C4-2B (cell line): ENCODE measurements at regions not wholly inside any gene's neighbourhood (a gene's known extent, or its start where the extent isn't known, plus 50 kb on each side); places are given as distances from the start of the nearest gene placed in this dataset.

Experiments used
- H3K27ac ChIP-seq: fragments of 450-650 bp; 2 replicates; pipeline ENCODE4 v1.5.1; 2017
- ZFX ChIP-seq: fragments of 450-650 bp; IDR thresholded peaks from 2 replicates; pipeline ENCODE4 v1.6.1; 2017
- TF ChIP-seq, protein P1 (sequence below): fragments of 450-650 bp; conservative IDR thresholded peaks from 2 replicates; pipeline ENCODE4 v1.5.1; 2017; ENCODE audit warnings: mild to moderate bottlenecking

DNA sequence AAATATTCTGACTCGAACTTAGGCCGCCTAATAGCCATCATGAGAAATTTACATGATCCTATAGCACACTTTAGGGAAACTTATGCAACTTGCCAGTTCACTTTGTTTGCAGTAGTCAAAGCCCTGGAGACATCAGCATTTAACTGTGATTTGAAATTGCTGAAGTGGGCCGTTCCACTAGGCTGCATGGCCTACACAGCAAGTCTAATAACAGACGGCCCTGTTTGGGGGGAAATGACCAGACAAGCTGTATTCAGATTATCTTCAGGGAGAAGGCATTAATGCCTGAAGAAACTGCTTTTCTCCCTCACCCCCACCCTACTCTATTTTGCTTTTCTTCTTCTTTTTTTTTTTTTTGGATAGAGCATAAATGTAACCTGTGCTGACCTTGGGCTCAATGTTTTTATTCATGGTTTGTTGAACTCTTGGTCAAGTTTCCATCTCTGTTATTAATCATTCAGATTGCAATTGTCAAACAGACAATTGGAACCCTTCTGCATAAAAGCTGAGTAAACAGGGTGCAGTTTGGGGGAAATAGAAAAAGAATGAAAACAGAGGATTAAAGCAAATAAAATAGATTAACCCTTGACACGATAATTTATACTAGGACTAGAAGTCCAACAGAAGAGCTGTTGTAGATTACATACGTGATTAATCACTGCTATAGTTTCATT is 1928.2 kb upstream of the WWC1 start:
- TF ChIP-seq, protein P1, sequence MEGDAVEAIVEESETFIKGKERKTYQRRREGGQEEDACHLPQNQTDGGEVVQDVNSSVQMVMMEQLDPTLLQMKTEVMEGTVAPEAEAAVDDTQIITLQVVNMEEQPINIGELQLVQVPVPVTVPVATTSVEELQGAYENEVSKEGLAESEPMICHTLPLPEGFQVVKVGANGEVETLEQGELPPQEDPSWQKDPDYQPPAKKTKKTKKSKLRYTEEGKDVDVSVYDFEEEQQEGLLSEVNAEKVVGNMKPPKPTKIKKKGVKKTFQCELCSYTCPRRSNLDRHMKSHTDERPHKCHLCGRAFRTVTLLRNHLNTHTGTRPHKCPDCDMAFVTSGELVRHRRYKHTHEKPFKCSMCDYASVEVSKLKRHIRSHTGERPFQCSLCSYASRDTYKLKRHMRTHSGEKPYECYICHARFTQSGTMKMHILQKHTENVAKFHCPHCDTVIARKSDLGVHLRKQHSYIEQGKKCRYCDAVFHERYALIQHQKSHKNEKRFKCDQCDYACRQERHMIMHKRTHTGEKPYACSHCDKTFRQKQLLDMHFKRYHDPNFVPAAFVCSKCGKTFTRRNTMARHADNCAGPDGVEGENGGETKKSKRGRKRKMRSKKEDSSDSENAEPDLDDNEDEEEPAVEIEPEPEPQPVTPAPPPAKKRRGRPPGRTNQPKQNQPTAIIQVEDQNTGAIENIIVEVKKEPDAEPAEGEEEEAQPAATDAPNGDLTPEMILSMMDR, result no peak
- no peak for TF ChIP-seq ZFX
- H3K27ac ChIP-seq, result no peak overlapping the region

DNA sequence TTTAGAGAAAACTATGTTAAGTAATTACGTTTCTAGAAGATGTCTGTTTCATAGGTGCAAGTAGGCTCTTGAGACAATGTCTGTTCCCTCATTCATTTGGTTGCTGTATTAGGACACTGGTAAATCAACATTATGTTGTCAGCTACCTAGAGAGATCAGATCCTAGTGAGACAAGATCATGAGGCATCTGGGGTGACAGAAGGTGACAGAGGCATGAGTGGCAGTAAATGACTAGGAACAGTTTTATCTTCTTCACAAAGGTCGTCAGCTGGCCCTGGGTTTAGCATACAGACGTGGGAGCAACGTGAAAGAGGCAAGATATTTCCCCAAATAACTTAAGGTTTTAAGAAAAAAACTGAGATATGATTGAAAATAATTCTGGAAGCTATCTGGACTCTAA is 1926.3 kb upstream of the WWC1 start:
- no peak for TF ChIP-seq ZFX
- TF ChIP-seq, protein P1, result no peak

DNA sequence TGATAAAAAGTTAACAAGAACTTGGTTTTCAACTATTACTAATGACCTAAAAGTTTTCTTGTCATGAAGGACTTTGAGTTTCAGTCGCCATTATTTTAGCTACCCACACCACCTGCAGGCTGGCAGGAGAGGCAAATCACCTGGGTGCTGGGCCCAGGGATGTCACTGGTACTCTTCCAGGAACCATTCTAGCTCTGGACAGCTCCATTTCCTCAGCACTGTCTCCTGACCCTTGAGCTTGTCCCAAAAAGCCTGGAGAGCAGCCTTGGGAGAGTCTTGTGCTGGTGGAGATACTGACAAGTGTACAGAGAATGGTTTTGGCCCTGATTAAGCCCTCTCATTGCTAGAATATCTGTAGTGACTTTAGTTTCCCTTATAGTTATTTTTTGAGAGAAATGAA is 1924.1 kb upstream of the WWC1 start:
- TF ChIP-seq, protein P1, result no peak
- no peak for TF ChIP-seq ZFX
- no peak overlapping the region for H3K27ac ChIP-seq

More for the DNA sequence above, 1926.3 kb upstream of the WWC1 start:
- H3K27ac ChIP-seq, result no peak overlapping the region

GRCh38 chr5:166369346-166369745 is 1922.1 kb upstream of the WWC1 start:
- no peak overlapping the region for H3K27ac ChIP-seq
- no peak for TF ChIP-seq ZFX
- TF ChIP-seq, protein P1, result no peak

DNA sequence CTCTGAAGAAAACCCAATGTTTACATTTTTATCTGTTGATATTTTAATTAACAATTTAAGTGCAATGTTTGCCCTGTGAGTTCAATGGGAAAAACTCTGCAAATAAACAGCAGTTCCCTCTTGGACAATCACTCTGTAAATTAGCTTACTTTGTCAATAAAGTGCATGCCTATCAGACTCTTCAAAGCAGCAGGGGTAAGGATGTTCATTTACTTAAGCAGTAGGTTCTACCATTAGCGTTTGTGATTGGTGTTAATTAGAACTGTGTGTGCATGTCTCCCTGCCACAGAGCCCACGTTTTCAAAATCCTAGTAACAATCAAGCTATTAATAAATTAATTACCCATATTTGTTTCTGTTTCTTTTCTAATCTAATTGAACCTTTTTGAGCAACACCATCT is 1921.6 kb upstream of the WWC1 start:
- no peak overlapping the region for H3K27ac ChIP-seq
- TF ChIP-seq, protein P1, result no peak
- no peak for TF ChIP-seq ZFX

DNA sequence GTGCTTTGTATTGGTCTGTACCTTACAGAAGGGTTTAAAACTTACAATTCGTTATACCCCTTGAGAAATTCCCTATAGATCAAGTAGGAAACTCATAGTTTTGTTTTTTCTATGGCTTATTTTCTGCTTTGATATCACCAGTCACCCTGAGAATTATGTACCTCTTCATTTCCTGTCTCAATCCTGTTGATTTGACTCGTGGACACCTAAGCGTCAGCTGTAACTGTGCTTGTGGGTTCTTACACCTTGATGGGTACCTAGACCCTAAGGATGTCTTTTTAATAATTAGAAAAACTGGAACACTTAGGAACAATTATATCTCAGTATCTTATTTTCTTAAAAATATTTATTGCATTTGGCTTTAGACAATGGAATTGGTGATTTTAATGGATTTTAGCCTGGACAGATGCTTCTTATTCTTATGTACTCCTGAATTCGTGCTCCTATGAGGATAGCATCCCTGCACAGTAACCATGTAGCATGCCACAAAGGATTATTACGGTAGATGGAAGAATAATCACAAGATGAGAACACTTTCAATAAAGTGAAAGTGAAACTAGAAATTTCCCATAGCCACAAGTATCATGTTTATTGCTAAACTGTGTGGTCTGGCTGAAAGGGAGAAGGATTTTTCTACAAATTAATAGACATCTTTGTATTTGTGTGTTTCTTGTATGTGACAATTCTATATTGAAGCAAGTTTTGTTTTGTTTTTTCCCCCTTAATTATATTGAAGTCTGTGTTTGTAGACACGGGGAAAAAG is 1920.3 kb upstream of the WWC1 start:
- no peak overlapping the region for H3K27ac ChIP-seq
- TF ChIP-seq ZFX, result no peak
- TF ChIP-seq, protein P1, result no peak

GRCh38 chr5:166373817-166374216 is 1917.6 kb upstream of the WWC1 start:
- TF ChIP-seq, protein P1, result no peak
- no peak for TF ChIP-seq ZFX
- H3K27ac ChIP-seq, result no peak overlapping the region
